NCI-H1092 (cell line): ENCODE measurements at regions not wholly inside any gene's neighbourhood (a gene's known extent, or its start where the extent isn't known, plus 50 kb on each side); places are given as distances from the start of the nearest gene placed in this dataset.
A peak's percentile ranks its signal among the peaks of the same experiment; 100 is the strongest.
"Not testable (repeated sequence)": the region's sequence is repeated elsewhere in the genome, so short reads cannot be mapped to it uniquely, and the experiment has no call there.

Experiments used
- DNase-seq: peaks from one replicate; lab custom pipeline; 2025; lab: John Stamatoyannopoulos, UW

DNA sequence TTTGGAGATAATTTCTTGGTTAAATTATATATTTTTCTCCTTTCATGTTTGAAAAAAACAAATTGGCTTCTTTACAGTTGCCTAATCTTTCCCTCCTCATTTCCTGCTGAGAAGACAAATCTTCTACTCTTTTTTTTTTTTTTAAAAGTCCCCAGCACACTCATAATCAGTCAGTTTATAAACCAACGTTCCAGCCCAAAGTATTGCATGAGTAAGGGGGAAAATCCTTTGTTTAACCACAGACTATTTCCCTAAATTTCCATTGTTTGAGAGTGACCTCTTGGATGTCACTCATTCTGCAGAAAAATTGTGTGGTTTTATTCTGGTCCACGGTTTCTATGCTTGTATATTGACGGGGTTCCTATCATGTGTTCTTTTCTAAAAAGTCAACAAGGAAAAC, 55.1 kb upstream of the TLR4 start:
- no peak for DNase-seq

DNA sequence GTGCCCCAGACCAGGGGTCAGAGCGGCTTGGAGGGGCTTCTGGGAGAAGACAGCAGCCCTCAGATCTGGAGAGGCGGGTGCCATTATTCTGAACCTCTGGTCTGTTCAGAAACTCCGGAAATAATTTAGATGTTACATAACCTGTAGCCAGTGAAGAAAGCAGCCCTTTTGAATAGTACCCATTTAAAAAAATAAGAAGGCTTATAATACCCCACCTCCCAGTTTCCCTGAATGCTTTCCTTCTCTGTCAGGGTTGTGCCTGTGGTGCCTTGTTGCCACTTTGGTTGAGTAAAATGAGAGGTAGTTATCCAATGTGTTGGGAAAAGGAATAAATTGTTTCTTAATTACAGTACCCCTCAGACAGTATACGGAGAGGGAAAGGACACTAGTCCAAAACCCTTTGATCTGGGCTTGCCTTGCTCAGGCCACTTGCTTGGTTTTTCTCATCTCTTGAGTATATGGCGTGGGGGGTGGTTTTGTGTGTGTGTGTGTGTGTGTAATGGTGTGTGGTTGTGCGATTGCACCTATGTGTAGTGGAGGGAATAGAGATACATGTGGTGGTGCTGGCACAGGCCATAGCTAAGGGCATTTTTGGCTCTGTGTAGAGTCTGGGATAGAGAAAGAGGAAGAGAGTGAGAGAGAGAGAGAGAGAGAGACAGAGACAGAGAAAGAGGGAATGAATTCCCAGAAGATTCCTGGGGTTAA, 59.1 kb upstream of the TLR4 start:
- no peak for DNase-seq

DNA sequence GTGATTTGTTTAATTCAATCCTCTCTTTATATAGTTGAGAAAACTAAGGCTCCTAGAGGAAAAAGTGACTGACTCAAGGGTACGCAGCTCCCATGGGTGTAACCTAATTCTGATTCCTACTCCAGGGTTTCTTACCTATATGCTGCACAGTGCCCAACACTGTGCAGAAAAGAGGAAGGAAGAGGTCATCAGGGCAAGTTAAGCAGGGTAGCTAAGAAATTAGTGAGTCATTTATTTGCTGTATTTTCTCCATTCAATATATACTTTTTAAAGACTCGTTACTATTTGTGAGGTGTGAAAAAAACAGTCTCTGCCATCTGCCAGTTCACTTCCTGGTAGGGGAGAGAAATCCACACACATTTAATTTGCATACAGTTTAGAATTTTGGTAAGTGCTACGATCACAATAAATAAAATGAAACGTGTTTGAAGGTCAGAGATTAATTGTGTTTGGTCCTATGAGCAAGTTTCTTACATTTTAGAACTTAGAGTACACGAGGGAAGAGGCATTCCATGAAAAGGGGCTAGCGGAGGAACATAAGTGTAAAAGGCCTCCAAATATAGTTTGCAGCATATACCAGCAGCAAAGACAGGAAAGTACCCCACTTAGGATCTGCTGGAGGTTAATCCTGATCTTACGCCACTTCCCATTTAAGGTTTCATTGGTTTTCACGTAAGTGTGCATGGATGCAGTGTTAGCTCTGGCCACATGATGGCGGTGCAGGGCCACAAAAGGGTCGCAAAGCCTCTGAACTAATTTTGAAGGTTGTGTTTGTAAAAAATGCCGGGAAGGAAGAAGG, 59.9 kb upstream of the TLR4 start:
- peak; percentile 54 for DNase-seq

GRCh38 chr9:117643288-117643654, 60.9 kb upstream of the TLR4 start:
- no peak for DNase-seq

- DNase-seq, result not testable (repeated sequence)
Observed at GRCh38 chr9:117642571-117643287, 61.5 kb upstream of the TLR4 start.

GRCh38 chr9:117636681-117637080, 67.5 kb upstream of the TLR4 start:
- DNase-seq, result no peak

GRCh38 chr9:117625154-117625553, 79.0 kb upstream of the TLR4 start:
- no peak for DNase-seq

GRCh38 chr9:117624106-117624505, 80.1 kb upstream of the TLR4 start:
- DNase-seq, result no peak

GRCh38 chr9:117622347-117622746, 81.9 kb upstream of the TLR4 start:
- no peak for DNase-seq

GRCh38 chr9:117616431-117616831, 87.8 kb upstream of the TLR4 start:
- DNase-seq, result peak; percentile 33

DNA sequence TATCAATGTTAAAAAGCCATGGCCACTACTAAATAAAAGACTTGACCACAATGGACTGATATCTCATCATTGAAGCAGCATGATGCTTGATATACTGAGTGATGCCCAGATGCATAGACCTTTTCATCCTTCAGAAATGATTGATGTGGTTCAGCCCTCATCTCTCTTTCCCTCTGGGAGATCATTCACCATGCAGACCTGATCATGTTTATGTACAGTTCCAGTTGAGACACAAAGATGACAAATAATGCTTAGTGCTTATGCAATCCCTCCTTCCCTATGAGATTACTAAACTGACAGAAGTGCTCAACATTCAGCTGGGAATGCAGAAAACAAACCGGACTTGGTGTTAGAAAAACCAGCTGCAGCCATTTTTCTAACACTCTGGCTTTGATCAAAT, 91.9 kb upstream of the TLR4 start:
- no peak for DNase-seq

DNA sequence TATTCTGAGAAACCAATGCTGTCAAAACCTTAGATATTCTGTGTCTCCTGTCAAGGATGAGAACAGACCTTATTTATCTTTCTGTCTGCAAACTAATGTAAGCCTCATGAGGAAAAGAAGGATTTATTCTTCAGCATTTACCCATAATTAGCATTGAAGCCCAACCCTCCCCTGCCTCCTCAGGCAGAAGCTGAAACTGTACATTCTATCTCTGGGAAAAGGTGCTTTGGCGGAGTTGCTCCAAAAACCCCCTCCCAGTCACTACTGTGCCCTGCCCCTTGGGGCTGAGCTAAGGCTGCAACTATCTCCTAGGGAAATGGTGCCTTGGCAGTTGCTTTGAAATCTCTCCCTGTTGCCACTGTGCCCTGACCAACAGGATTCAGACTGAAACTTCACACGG, 106.2 kb upstream of the TLR4 start:
- DNase-seq, result no peak

GRCh38 chr9:117596678-117597077, 107.5 kb upstream of the TLR4 start:
- DNase-seq, result no peak

DNA sequence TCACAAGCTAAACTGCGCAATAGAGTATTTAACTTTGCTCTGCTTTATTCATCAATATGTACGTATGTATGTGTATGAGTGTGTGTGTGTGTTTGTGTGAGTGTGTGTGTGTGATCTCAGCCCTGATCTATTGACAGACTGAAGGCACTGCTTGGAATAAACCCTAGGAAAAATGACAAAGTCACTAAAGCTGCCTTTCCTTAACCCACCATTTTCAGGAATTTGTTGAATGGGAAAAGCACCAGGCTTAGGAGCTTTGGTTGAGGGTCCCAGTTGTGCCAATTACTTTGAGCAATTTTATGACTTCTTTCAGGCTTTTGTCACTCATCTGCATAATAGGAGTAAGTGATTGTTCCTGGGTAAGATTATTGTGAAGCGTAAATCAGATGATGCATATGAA, 108.6 kb upstream of the TLR4 start:
- no peak for DNase-seq

DNA sequence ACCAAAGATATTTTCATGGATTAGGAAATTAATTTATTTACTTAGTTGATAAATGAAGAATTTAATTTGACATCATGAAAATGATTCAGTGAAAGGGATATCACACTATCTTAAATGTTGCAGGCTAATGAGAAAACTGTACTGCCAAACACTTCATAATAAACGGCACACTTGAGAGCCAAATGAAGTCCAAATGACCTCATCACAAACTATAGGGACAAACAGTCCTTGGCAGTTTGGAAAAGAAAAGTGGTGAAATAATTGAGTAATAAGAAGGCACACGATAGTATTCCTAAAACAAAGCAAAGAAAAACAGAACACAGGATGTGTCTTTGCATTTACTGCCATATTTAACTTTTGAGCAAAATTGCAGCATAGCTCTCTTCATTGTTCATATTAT, 116.9 kb upstream of the TLR4 start:
- no peak for DNase-seq

DNA sequence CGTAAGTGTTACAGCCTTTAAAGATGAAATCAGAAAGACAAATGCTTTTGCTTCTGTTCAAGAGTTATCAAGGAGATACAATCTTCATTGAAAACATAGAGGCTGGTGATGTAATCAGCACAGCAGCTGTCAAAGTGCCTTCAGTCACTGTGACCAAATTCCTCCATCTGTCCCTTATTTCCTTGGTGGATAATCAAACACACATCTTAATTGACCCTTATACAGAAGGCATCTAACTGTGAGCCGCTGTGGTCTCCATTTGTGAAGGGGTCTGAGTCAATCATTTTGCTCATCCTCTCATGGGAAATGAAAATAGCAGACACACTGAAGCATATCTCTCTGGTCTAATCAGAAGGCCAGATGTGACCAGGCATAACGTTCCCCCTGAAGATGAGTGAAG, 130.1 kb upstream of the TLR4 start:
- DNase-seq, result no peak

- DNase-seq, result no peak
Observed at GRCh38 chr9:117564839-117565238, 139.4 kb upstream of the TLR4 start.

GRCh38 chr9:117561761-117562160, 142.4 kb upstream of the TLR4 start:
- DNase-seq, result no peak

DNA sequence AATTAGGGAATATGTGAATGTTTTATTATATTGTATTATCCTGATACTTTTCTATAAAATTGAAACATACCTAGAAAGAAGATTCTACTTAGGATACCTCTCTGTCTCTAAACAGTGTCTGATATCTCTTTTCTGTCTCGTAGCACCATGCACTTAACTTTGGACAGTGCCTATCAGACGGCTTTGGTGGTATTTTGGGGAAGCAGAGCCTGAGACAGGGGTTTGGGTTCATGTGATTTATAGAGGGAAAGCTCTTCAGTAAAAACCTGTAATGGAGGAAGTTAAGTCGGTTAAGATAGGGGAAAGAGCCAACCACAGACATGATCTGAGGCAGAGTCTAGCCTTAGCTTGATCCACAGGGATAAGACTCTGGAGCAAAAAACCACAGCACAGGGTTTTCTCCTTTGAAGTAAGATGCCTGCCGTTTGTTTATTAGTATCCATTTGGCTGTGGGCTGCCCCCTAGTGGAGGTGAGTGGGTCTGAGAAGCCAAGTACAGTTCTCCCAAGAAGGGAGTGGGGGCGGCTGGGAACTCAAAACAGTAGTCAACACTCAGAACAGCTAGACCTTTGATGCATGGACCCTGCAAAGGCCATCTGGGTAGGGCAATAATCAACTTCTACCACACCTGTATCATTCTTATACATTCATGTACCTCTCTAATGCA, 141.2 kb upstream of the ASTN2 start:
- no peak for DNase-seq

GRCh38 chr9:117552811-117553210, 138.0 kb upstream of the ASTN2 start:
- DNase-seq, result no peak

DNA sequence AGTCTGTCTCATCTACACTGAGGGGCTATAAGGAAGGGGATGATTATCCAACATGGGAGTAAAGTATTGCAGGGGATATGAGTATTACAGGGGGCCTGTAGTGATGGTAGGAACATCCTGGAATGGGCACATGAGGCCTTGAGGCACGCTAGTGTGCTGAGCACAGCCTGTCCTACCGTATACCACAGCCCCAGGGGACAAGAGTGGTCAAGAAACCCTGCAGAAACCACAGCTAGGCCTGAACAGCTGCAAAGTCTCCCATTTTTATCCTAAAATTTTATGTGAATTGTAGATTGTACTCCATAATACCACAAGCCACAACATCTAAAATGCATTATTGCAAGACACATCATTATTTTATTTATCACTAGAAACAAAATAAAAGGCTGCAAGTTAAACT, 136.3 kb upstream of the ASTN2 start:
- DNase-seq, result no peak

DNA sequence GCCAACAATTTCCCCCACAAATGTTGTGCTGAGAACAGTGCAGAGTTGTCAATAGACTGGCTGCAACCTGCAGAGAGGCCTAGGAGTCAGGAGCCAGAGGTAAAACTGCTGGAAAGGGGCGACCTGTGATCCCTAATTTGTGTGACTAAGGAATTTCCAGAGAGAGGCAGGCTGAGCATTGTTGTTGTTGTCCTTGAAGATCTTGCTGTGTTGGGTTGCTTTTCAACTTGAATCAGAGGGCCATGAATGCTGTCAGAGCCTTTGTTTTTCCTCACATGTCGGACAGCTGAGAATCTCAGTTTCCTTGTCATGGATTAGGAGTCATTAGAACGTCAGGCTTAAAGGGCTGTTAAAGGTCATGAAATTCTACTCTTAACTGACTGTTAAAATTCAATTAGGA, 134.6 kb upstream of the ASTN2 start:
- no peak for DNase-seq

- no peak for DNase-seq
Observed at GRCh38 chr9:117548556-117548955, 133.7 kb upstream of the ASTN2 start.
